Endothelial cell of umbilical vein (primary cell): ENCODE measurements at regions not wholly inside any gene's neighbourhood (a gene's known extent, or its start where the extent isn't known, plus 50 kb on each side); places are given as distances from the start of the nearest gene placed in this dataset.

ENCODE experiments used
- BruUV-seq: library from RNA; stranded (reverse); fragments of 400-500 nt; replicated peaks from 2 replicates; lab custom pipeline; 2021; lab: Mats Ljungman, UMichigan
- CTCF ChIA-PET: fragments of 300-600, 350-600 bp; sonication (Branson Sonifier 250); formaldehyde crosslinking; loops from one replicate; lab custom pipeline; 2021; ENCODE audit warnings: antibody characterized with exemption, inconsistent platforms; lab: Charles Lee
- POLR2A ChIA-PET: fragments of 300-600, 350-600 bp; sonication (Branson Sonifier 250); formaldehyde crosslinking; loops from one replicate; lab custom pipeline; 2021; ENCODE audit warnings: antibody characterized with exemption, inconsistent platforms; lab: Charles Lee
- DNase-seq: peaks from one replicate; pipeline ENCODE4 v3.0.0-alpha.2; 2011; ENCODE audit warnings: low read depth, low spot score
- FAIRE-seq: peaks from 2 replicates; lab custom pipeline; 2011; peaks lifted over from hg19 to GRCh38; lab: Jason Lieb, UNC
- H2AFZ ChIP-seq: 2 replicates; pipeline ENCODE4 v1.6.0; 2012; ENCODE audit warnings: low read depth, low read length, control low read depth, inconsistent platforms
- H3K27ac ChIP-seq: 2 replicates; pipeline ENCODE4 v1.5.1; 2011; ENCODE audit warnings: low read depth, mild to moderate bottlenecking, control low read depth, low read length, moderate library complexity; ENCODE audit not compliant: insufficient read depth
- H3K27me3 ChIP-seq, 2 experiments: 2 replicates each; pipeline versions ENCODE4 v1.6.0 to v1.6.1; 2011; ENCODE audit warnings: low read length in 2 of 2, mixed read lengths in 1 of 2; ENCODE audit not compliant: control insufficient read depth in 2 of 2, insufficient read depth in 2 of 2
- H3K36me3 ChIP-seq, 2 experiments: 2 replicates in 1 of 2; 3 replicates in 1 of 2; pipeline ENCODE4 v1.5.1; 2011; ENCODE audit warnings: low read length in 2 of 2, mild to moderate bottlenecking in 1 of 2, moderate library complexity in 1 of 2; ENCODE audit not compliant: control insufficient read depth in 2 of 2, insufficient read depth in 2 of 2; ENCODE audit errors: extremely low read depth in 1 of 2
- H3K4me1 ChIP-seq: 3 replicates; pipeline ENCODE4 v1.5.1; 2011; ENCODE audit warnings: mild to moderate bottlenecking, low read length; ENCODE audit not compliant: control insufficient read depth, insufficient read depth; ENCODE audit errors: extremely low read depth
- H3K4me2 ChIP-seq: 2 replicates; pipeline ENCODE4 v1.6.1; 2011; ENCODE audit warnings: low read length, control low read depth, mixed read lengths; ENCODE audit not compliant: insufficient read depth
- H3K4me3 ChIP-seq, 3 experiments: fragments of 200-600 bp in 1 of 3; sonication (generic), shearing (Covaris generic) in 1 of 3; replicated peaks in 1 of 3; 2 replicates each; pipeline ENCODE4 v1.5.1; 2011 to 2016; ENCODE audit warnings: control low read depth in 3 of 3, low read length in 3 of 3, mild to moderate bottlenecking in 2 of 3, inconsistent platforms in 1 of 3, low read depth in 1 of 3, moderate library complexity in 1 of 3; ENCODE audit not compliant: insufficient read depth in 1 of 3
- H3K79me2 ChIP-seq: 2 replicates; pipeline ENCODE4 v1.6.0; 2012; ENCODE audit warnings: low read length, inconsistent platforms; ENCODE audit not compliant: control insufficient read depth, insufficient read depth
- H3K9ac ChIP-seq: replicated peaks from 2 replicates; pipeline ENCODE3; 2011; ENCODE audit warnings: low read length, control low read depth; ENCODE audit not compliant: insufficient read depth; ENCODE audit errors: extremely low read depth
- H3K9me1 ChIP-seq: replicated peaks from 3 replicates; pipeline ENCODE4 v1.6.0; 2011; ENCODE audit warnings: mild to moderate bottlenecking, low read length; ENCODE audit not compliant: control insufficient read depth, insufficient read depth; ENCODE audit errors: extremely low read depth
- H3K9me3 ChIP-seq: replicated peaks from 2 replicates; pipeline ENCODE4 v1.5.1; 2012; ENCODE audit warnings: low read length, inconsistent platforms; ENCODE audit not compliant: control insufficient read depth, insufficient read depth
- H4K20me1 ChIP-seq: replicated peaks from 2 replicates; pipeline ENCODE3; 2011; ENCODE audit warnings: mild to moderate bottlenecking, low read length; ENCODE audit not compliant: control insufficient read depth, insufficient read depth; ENCODE audit errors: extremely low read depth
- EZH2 ChIP-seq: IDR thresholded peaks from 2 replicates; pipeline ENCODE4 v1.6.1; 2012; ENCODE audit warnings: borderline replicate concordance, low read depth, mild to moderate bottlenecking, moderate library complexity, low read length, inconsistent platforms; ENCODE audit not compliant: severe bottlenecking
- FOS ChIP-seq: IDR thresholded peaks from 2 replicates; pipeline ENCODE4 v1.6.1; 2011; ENCODE audit warnings: mild to moderate bottlenecking, low read length, moderate library complexity, borderline replicate concordance; ENCODE audit not compliant: insufficient read depth
- GATA2 ChIP-seq: IDR thresholded peaks from 2 replicates; pipeline ENCODE4 v1.7.0; 2011; ENCODE audit warnings: low read depth, mild to moderate bottlenecking, moderate library complexity, mixed read lengths, low read length; ENCODE audit not compliant: insufficient read length, insufficient read depth
- JUN ChIP-seq: IDR thresholded peaks from 2 replicates; pipeline ENCODE4 v1.6.1; 2011; ENCODE audit warnings: borderline replicate concordance, low read depth; ENCODE audit not compliant: insufficient read length, insufficient read depth
- MYC ChIP-seq: IDR thresholded peaks from one replicate; pipeline ENCODE4 v1.6.1; 2011; ENCODE audit warnings: mild to moderate bottlenecking, low read depth, low read length
- POLR2A ChIP-seq: IDR thresholded peaks from 2 replicates; pipeline ENCODE4 v1.6.1; 2012; ENCODE audit warnings: low read depth, mild to moderate bottlenecking, control low read depth, low read length
- POLR2AphosphoS5 ChIP-seq: IDR thresholded peaks from 2 replicates; pipeline ENCODE4 v1.6.1; 2012; ENCODE audit warnings: low read depth, mild to moderate bottlenecking, control low read depth, low read length, moderate library complexity; ENCODE audit not compliant: insufficient read depth
- dilution Hi-C: fragments of 300-500 bp; cut with MboI; formaldehyde crosslinking; loops from one replicate; pipeline ENCODE4 v1.15.0; 2019; ENCODE audit warnings: low sequenced_read_pairs; ENCODE audit not compliant: extremely low pct_ligation_motif_present
- intact Hi-C: fragments of 100-400 bp; cut with micrococcal nuclease; formaldehyde crosslinking; loops from one replicate; pipeline ENCODE4 v1.10.0; 2022
- TF ChIP-seq, protein P1 (sequence below), 2 donors: IDR thresholded peaks; 1 replicate in 1 of 2; 2 replicates in 1 of 2; pipeline ENCODE4 v1.5.1; 2011; ENCODE audit warnings: low read length in 2 of 2, mild to moderate bottlenecking in 2 of 2, moderate library complexity in 2 of 2, control low read depth in 1 of 2, inconsistent platforms in 1 of 2, low read depth in 1 of 2; ENCODE audit not compliant: insufficient read depth in 1 of 2; ENCODE audit errors: extremely low read depth in 1 of 2
- TF ChIP-seq, protein P2 (sequence below): IDR thresholded peaks from 2 replicates; pipeline ENCODE4 v1.6.1; 2011; ENCODE audit not compliant: insufficient read depth, insufficient read length

DNA sequence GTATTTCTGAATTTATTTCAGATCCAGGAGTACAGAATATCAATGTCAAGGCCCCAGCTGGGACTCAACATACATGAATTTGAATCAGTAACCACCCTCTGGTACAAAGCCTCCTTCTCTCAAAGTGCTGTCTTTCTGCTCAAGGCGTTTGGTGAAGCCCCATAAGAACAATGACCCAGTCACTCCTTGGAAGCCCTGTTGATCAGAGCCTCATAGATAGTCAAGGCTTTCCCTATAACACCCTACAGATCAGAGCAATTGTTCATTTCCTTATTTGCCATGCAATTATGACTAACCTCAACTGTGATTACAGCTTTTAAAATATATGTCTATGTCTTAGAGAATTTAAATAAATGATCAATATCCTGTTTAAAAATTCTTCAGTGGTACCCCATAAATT lies 159.1 kb upstream of the CREB1 start:
- Histone ChIP-seq H3K27me3 (no peaks in the 10 kb centered on the region), H4K20me1 (no peaks in the 10 kb centered on the region), H3K36me3 (no peaks in the 10 kb centered on the region), H3K9ac (no peak overlapping the region), H3K4me2 (no peak overlapping the region), H3K9me3 (no peaks in the 10 kb centered on the region), H3K4me3 (no peak overlapping the region), H2AFZ (no peak overlapping the region), H3K79me2 (no peaks in the 10 kb centered on the region), H3K27ac (no peak overlapping the region), H3K4me1 (no peaks in the 10 kb centered on the region), H3K9me1 (no peaks in the 10 kb centered on the region)
- DNase-seq, result no peak
- TF ChIP-seq, protein P1, sequence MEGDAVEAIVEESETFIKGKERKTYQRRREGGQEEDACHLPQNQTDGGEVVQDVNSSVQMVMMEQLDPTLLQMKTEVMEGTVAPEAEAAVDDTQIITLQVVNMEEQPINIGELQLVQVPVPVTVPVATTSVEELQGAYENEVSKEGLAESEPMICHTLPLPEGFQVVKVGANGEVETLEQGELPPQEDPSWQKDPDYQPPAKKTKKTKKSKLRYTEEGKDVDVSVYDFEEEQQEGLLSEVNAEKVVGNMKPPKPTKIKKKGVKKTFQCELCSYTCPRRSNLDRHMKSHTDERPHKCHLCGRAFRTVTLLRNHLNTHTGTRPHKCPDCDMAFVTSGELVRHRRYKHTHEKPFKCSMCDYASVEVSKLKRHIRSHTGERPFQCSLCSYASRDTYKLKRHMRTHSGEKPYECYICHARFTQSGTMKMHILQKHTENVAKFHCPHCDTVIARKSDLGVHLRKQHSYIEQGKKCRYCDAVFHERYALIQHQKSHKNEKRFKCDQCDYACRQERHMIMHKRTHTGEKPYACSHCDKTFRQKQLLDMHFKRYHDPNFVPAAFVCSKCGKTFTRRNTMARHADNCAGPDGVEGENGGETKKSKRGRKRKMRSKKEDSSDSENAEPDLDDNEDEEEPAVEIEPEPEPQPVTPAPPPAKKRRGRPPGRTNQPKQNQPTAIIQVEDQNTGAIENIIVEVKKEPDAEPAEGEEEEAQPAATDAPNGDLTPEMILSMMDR (IDR thresholded peaks at IDR 0.05; ENCODE audit: extremely low read depth in 1 of 2, insufficient read depth in 1 of 2, low read depth in 1 of 2, low read length in 2 of 2), result no peak
- TF ChIP-seq EZH2, result no peak
- TF ChIP-seq MYC, result no peak
- no peak for TF ChIP-seq POLR2A
- no peak for TF ChIP-seq FOS
- TF ChIP-seq POLR2AphosphoS5, result no peak
- TF ChIP-seq JUN, result no peak
- TF ChIP-seq, protein P2, sequence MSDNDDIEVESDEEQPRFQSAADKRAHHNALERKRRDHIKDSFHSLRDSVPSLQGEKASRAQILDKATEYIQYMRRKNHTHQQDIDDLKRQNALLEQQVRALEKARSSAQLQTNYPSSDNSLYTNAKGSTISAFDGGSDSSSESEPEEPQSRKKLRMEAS, result no peak
- no peak for TF ChIP-seq GATA2
- CTCF ChIA-PET, result no interaction called here
- no peak for FAIRE-seq
- BruUV-seq, result no TSS peak
- POLR2A ChIA-PET, result no interaction called here
- dilution Hi-C loops (no loop called here), intact Hi-C loops (no loop called here)
